GM12878 (cell line): ENCODE measurements at regions not wholly inside any gene's neighbourhood (a gene's known extent, or its start where the extent isn't known, plus 50 kb on each side); places are given as distances from the start of the nearest gene placed in this dataset.

Experiments used
- ATAC-seq: fragments of 200-7000 bp; cut with Tn5 transposase; 3 replicates; pipeline ENCODE4 v1.9.1; 2020; ENCODE audit warnings: mild to moderate bottlenecking, moderate library complexity
- BruUV-seq: library from RNA; stranded (reverse); fragments of 400-500 nt; replicated peaks from 2 replicates; lab custom pipeline; 2021; lab: Mats Ljungman, UMichigan
- CTCF ChIA-PET: fragments of 300-600 bp; sonication (Branson Sonifier 250); formaldehyde crosslinking; extraction: SDS; loops from one replicate; lab custom pipeline; 2021; ENCODE audit warnings: inconsistent platforms; lab: Yijun Ruan, JAX
- POLR2A ChIA-PET: fragments of 350-600 bp; formaldehyde crosslinking; extraction: SDS; loops from one replicate; lab custom pipeline; 2021; ENCODE audit warnings: inconsistent platforms; lab: Charles Lee
- RAD21 ChIA-PET: fragments of 300-600 bp; sonication (Branson Sonifier 250); formaldehyde crosslinking; loops from one replicate; lab custom pipeline; 2023; ENCODE audit warnings: antibody characterized with exemption; ENCODE audit not compliant: unreplicated experiment; lab: Charles Lee
- SMC1A ChIA-PET: fragments of 300-600 bp; sonication (Branson Sonifier 250); formaldehyde crosslinking; loops from one replicate; lab custom pipeline; 2023; ENCODE audit not compliant: unreplicated experiment, uncharacterized antibody; lab: Charles Lee
- DNase-seq: peaks from one replicate; pipeline ENCODE4 v3.0.0-alpha.2; 2011; ENCODE audit warnings: low read depth, low spot score
- FAIRE-seq: peaks from 3 replicates; lab custom pipeline; 2011; peaks lifted over from hg19 to GRCh38; lab: Jason Lieb, UNC
- H2AFZ ChIP-seq: 2 replicates; pipeline ENCODE4 v1.6.0; 2011; ENCODE audit warnings: low read depth, low read length, control low read depth; ENCODE audit not compliant: control insufficient read depth
- H3K27ac ChIP-seq: 2 replicates; pipeline ENCODE4 v1.5.1; 2011; ENCODE audit warnings: control low read depth; ENCODE audit not compliant: control insufficient read depth, insufficient read depth
- H3K27me3 ChIP-seq, 2 experiments: replicated peaks in 1 of 2; 2 replicates each; pipeline versions ENCODE4 v1.6.0 to v1.6.1; 2011; ENCODE audit warnings: low read length in 1 of 2; ENCODE audit not compliant: control insufficient read depth in 2 of 2, insufficient read depth in 2 of 2
- H3K36me3 ChIP-seq, 2 experiments: 2 replicates each; pipeline ENCODE4 v1.5.1; 2011; ENCODE audit warnings: low read length in 1 of 2; ENCODE audit not compliant: control insufficient read depth in 2 of 2, insufficient read depth in 2 of 2
- H3K4me1 ChIP-seq: 2 replicates; pipeline ENCODE4 v1.6.1; 2011; ENCODE audit warnings: mild to moderate bottlenecking, low read length, moderate library complexity, mixed read lengths; ENCODE audit not compliant: control insufficient read depth, insufficient read depth
- H3K4me2 ChIP-seq: 2 replicates; pipeline ENCODE4 v1.6.0; 2011; ENCODE audit warnings: control low read depth; ENCODE audit not compliant: control insufficient read depth, insufficient read depth
- H3K4me3 ChIP-seq: fragments of 200-600 bp; sonication (generic); 2 replicates; pipeline ENCODE4 v1.5.1; 2016
- H3K79me2 ChIP-seq: 2 replicates; pipeline ENCODE4 v1.6.0; 2011; ENCODE audit warnings: low read length; ENCODE audit not compliant: control insufficient read depth, insufficient read depth
- H3K9ac ChIP-seq: 2 replicates; pipeline ENCODE4 v1.8.0; 2011; ENCODE audit warnings: low read length, control low read depth, mixed read lengths; ENCODE audit not compliant: control insufficient read depth, insufficient read depth
- H3K9me3 ChIP-seq: replicated peaks from 3 replicates; pipeline ENCODE4 v1.5.1; 2011; ENCODE audit warnings: mild to moderate bottlenecking, low read length; ENCODE audit not compliant: control insufficient read depth, insufficient read depth
- H4K20me1 ChIP-seq: 2 replicates; pipeline ENCODE4 v1.6.0; 2011; ENCODE audit not compliant: control insufficient read depth, insufficient read depth
- BCL3 ChIP-seq: IDR thresholded peaks from 2 replicates; pipeline ENCODE4 v1.6.1; 2011; ENCODE audit warnings: borderline replicate concordance, low read depth, mild to moderate bottlenecking, moderate library complexity, low read length; ENCODE audit not compliant: insufficient read depth, poor library complexity, severe bottlenecking
- BMI1 ChIP-seq: fragments of 450-650 bp; IDR thresholded peaks from 2 replicates; pipeline ENCODE4 v1.6.1; 2016; ENCODE audit warnings: mild to moderate bottlenecking, moderate library complexity, borderline replicate concordance
- BRCA1 ChIP-seq: IDR thresholded peaks from 2 replicates; pipeline ENCODE4 v1.6.1; 2011; ENCODE audit warnings: low read depth, low read length, improper control_type of control experiment
- CBX5 ChIP-seq: sonication (generic); IDR thresholded peaks from 2 replicates; pipeline ENCODE4 v1.6.1; 2016; ENCODE audit warnings: low read depth, moderate library complexity, mild to moderate bottlenecking, inconsistent platforms
- CREB1 ChIP-seq: IDR thresholded peaks from 2 replicates; pipeline ENCODE4 v1.6.1; 2012; ENCODE audit warnings: low read depth, mild to moderate bottlenecking, inconsistent platforms
- IKZF2 ChIP-seq, 2 experiments: fragments of 450-650 bp; IDR thresholded peaks; 2 replicates each; pipeline ENCODE4 v1.6.1; 2017; ENCODE audit warnings: mild to moderate bottlenecking in 2 of 2, moderate library complexity in 2 of 2
- JUND ChIP-seq: IDR thresholded peaks from 2 replicates; pipeline ENCODE4 v1.6.1; 2012; ENCODE audit warnings: low read depth, mild to moderate bottlenecking, low read length, improper control_type of control experiment, moderate library complexity
- KAT2A ChIP-seq: conservative IDR thresholded peaks from 2 replicates; pipeline ENCODE4 v1.6.1; 2011; ENCODE audit warnings: low read depth, low read length; ENCODE audit not compliant: control insufficient read depth
- KDM1A ChIP-seq: fragments of 200-600 bp; sonication (generic); IDR thresholded peaks from 2 replicates; pipeline ENCODE4 v1.6.1; 2016; ENCODE audit warnings: borderline replicate concordance
- KLF5 ChIP-seq: fragments of 450-650 bp; IDR thresholded peaks from 2 replicates; pipeline ENCODE4 v1.6.1; 2014; ENCODE audit warnings: mild to moderate bottlenecking; ENCODE audit not compliant: partially characterized antibody
- MTA2 ChIP-seq: fragments of 450-650 bp; IDR thresholded peaks from 2 replicates; pipeline ENCODE4 v1.6.1; 2016; ENCODE audit warnings: low read depth, mild to moderate bottlenecking, moderate library complexity
- NR2C1 ChIP-seq: fragments of 450-650 bp; IDR thresholded peaks from 2 replicates; pipeline ENCODE4 v1.6.1; 2017; ENCODE audit warnings: antibody characterized with exemption, mild to moderate bottlenecking, moderate library complexity
- SIN3A ChIP-seq: IDR thresholded peaks from 2 replicates; pipeline ENCODE4 v1.6.1; 2012; ENCODE audit warnings: low read depth, low read length, improper control_type of control experiment
- SMAD1 ChIP-seq: fragments of 450-650 bp; IDR thresholded peaks from 2 replicates; pipeline ENCODE4 v1.6.1; 2018; ENCODE audit warnings: mild to moderate bottlenecking, low read depth; ENCODE audit not compliant: partially characterized antibody
- SMAD5 ChIP-seq: IDR thresholded peaks from 2 replicates; pipeline ENCODE4 v1.6.1; 2016; ENCODE audit warnings: antibody characterized with exemption, low read depth
- SRF ChIP-seq, 2 experiments: IDR thresholded peaks; 2 replicates each; pipeline ENCODE4 v1.6.1; 2011; ENCODE audit warnings: low read depth in 2 of 2, low read length in 2 of 2, mild to moderate bottlenecking in 1 of 2, moderate library complexity in 1 of 2
- TAF1 ChIP-seq: IDR thresholded peaks from 2 replicates; pipeline ENCODE4 v1.6.1; 2011; ENCODE audit warnings: mild to moderate bottlenecking, low read depth, low read length, borderline replicate concordance
- TCF3 ChIP-seq: IDR thresholded peaks from 2 replicates; pipeline ENCODE4 v1.6.1; 2012; ENCODE audit warnings: low read depth, mild to moderate bottlenecking, low read length, borderline replicate concordance; ENCODE audit not compliant: insufficient read depth
- ZBTB11 ChIP-seq: fragments of 450-650 bp; formaldehyde crosslinking; IDR thresholded peaks from 2 replicates; pipeline ENCODE4 v1.5.0; 2022; ENCODE audit warnings: mild to moderate bottlenecking, missing genetic modification characterization
- ZSCAN29 ChIP-seq: fragments of 450-650 bp; IDR thresholded peaks from 2 replicates; pipeline ENCODE4 v1.6.1; 2017; ENCODE audit warnings: mild to moderate bottlenecking, moderate library complexity
- WGBS: methylation state at CpG from one replicate; pipeline ENCODE4 v1.1.6; 2016; ENCODE audit warnings: low lambda C conversion rate; ENCODE audit not compliant: insufficient replicate concordance, insufficient coverage; ENCODE audit errors: missing lambda C conversion rate; 5-methylcytosine and 5-hydroxymethylcytosine counted together
- in situ Hi-C: fragments of 300-500 bp; cut with MboI; formaldehyde crosslinking; loops from 9 replicates; pipeline ENCODE4 v1.14.3; 2018; ENCODE audit warnings: mixed read lengths
- intact Hi-C: fragments of 100-400 bp; cut with micrococcal nuclease; formaldehyde crosslinking; loops from one replicate; pipeline ENCODE4 v1.14.2; 2022; ENCODE audit not compliant: unreplicated experiment

- Histone ChIP-seq H3K79me2 (no peaks in the 10 kb centered on the region), H3K9me3 (no peaks in the 10 kb centered on the region), H4K20me1 (no peaks in the 10 kb centered on the region), H3K36me3 (no peaks in the 10 kb centered on the region), H3K27me3 (no peaks in the 10 kb centered on the region), H3K27ac (no peak overlapping the region), H3K4me2 (no peak overlapping the region), H3K9ac (no peak overlapping the region), H3K4me1 (no peaks in the 10 kb centered on the region; the same call in 1 of the 2 replicates), H3K4me3 (no peak overlapping the region), H2AFZ (no peak overlapping the region)
- CTCF ChIA-PET: no interaction called here
- RAD21 ChIA-PET: no interaction called here
- SMC1A ChIA-PET: no interaction called here
- DNase-seq (peak; percentile 13), FAIRE-seq (peak; percentile 75), ATAC-seq (no peak)
- 50% methylated on average over 7 of the region's 7 CpGs for WGBS
- intact Hi-C loops: no loop called here
- no TSS peak for BruUV-seq
- POLR2A ChIA-PET: no interaction called here
- in situ Hi-C loops: loop anchor here (5.0 kb wide), 1 partner anchor 145 kb away; no protein-coding TSS in a partner anchor
- no peak for TF ChIP-seq ZSCAN29
- TF ChIP-seq BCL3: peak; percentile 85
- no peak for TF ChIP-seq SRF (IDR thresholded peaks at IDR 0.05; ENCODE audit: low read depth in 2 of 2, low read length in 2 of 2)
- no peak for TF ChIP-seq SIN3A
- no peak for TF ChIP-seq TAF1
- no peak for TF ChIP-seq SMAD5
- TF ChIP-seq TCF3: peak; percentile 54; the same call in 1 of the 2 replicates
- no peak for TF ChIP-seq KDM1A
- TF ChIP-seq CREB1: peak; percentile 89
- no peak for TF ChIP-seq JUND
- no peak for TF ChIP-seq SMAD1
- no peak for TF ChIP-seq KLF5
- TF ChIP-seq CBX5: no peak
- no peak for TF ChIP-seq NR2C1
- TF ChIP-seq BMI1: no peak
- no peak for TF ChIP-seq MTA2
- TF ChIP-seq IKZF2 (IDR thresholded peaks at IDR 0.05): no peak
- TF ChIP-seq KAT2A: no peak
- TF ChIP-seq BRCA1: no peak
- no peak for TF ChIP-seq ZBTB11
Measured at GRCh38 chr14:105617201-105617777, 90.9 kb downstream of the TMEM121 start.
